Thoracic aorta (tissue), 2 donors: ENCODE measurements at regions not wholly inside any gene's neighbourhood (a gene's known extent, or its start where the extent isn't known, plus 50 kb on each side); places are given as distances from the start of the nearest gene placed in this dataset.

Experiments
- ATAC-seq: fragments of 150-250 bp; one replicate; pipeline ENCODE4 v1.8.0; 2017; ENCODE audit warnings: low read depth; ENCODE audit not compliant: insufficient number of reproducible peaks, low FRiP score
- DNase-seq: peaks from one replicate; pipeline ENCODE4 v3.0.0-alpha.2; 2020; ENCODE audit warnings: low spot score
- H3K27ac ChIP-seq, 2 donors: fragments of 200-600 bp; sonication (generic); 1 replicate in 1 of 2; 2 replicates in 1 of 2; pipeline ENCODE4 v1.5.1; 2016; ENCODE audit warnings: mild to moderate bottlenecking in 2 of 2, moderate library complexity in 2 of 2
- H3K27me3 ChIP-seq: fragments of 200-600 bp; sonication (generic); replicated peaks from 2 replicates; pipeline ENCODE4 v1.6.0; 2016; ENCODE audit warnings: mild to moderate bottlenecking; ENCODE audit not compliant: insufficient read depth
- H3K36me3 ChIP-seq: fragments of 200-600 bp; sonication (generic); one replicate; pipeline ENCODE4 v1.5.1; 2016
- H3K4me1 ChIP-seq, 2 donors: fragments of 200-600 bp; sonication (generic); 1 replicate in 1 of 2; 2 replicates in 1 of 2; pipeline versions ENCODE4 v1.5.1 to v1.6.0; 2016; ENCODE audit warnings: low read depth in 2 of 2, mild to moderate bottlenecking in 1 of 2; ENCODE audit not compliant: control insufficient read depth in 1 of 2
- H3K4me3 ChIP-seq: fragments of 200-600 bp; sonication (generic); 2 replicates; pipeline ENCODE4 v1.5.1; 2016; ENCODE audit warnings: mild to moderate bottlenecking
- H3K9me3 ChIP-seq: fragments of 200-600 bp; sonication (generic); 2 replicates; pipeline ENCODE4 v1.5.1; 2016
- TF ChIP-seq, protein P1 (sequence below): fragments of 200-600 bp; sonication (generic); IDR thresholded peaks from one replicate; pipeline ENCODE4 v1.5.1; 2019; ENCODE audit warnings: antibody characterized with exemption

DNA sequence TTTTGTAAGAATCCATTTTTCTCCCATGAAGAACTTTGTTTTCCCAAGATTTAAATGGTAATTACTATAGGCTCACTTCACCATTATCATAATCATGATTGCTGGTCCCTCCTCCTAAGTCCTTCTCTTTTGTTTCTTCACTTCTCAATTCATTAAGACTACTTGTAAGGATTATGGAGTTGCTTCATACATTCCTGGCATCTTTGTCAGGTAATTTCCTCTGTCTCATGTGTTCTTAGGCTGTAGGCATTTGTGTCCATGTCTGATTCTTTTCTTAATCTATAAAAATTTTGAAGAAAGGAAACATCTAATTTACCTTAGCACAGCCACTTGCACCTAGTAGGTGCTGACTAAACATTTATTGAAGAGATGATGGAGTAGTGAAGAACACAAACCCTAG is 79.9 kb upstream of the SATB1 start:
- Histone ChIP-seq H3K27ac (no peak overlapping the region), H3K27me3 (no peaks in the 10 kb centered on the region), H3K9me3 (no peaks in the 10 kb centered on the region), H3K36me3 (no peaks in the 10 kb centered on the region), H3K4me1 (no peaks in the 10 kb centered on the region), H3K4me3 (no peak overlapping the region)
- TF ChIP-seq, protein P1, sequence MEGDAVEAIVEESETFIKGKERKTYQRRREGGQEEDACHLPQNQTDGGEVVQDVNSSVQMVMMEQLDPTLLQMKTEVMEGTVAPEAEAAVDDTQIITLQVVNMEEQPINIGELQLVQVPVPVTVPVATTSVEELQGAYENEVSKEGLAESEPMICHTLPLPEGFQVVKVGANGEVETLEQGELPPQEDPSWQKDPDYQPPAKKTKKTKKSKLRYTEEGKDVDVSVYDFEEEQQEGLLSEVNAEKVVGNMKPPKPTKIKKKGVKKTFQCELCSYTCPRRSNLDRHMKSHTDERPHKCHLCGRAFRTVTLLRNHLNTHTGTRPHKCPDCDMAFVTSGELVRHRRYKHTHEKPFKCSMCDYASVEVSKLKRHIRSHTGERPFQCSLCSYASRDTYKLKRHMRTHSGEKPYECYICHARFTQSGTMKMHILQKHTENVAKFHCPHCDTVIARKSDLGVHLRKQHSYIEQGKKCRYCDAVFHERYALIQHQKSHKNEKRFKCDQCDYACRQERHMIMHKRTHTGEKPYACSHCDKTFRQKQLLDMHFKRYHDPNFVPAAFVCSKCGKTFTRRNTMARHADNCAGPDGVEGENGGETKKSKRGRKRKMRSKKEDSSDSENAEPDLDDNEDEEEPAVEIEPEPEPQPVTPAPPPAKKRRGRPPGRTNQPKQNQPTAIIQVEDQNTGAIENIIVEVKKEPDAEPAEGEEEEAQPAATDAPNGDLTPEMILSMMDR: no peak
- ATAC-seq (no peak), DNase-seq (no peak)

DNA sequence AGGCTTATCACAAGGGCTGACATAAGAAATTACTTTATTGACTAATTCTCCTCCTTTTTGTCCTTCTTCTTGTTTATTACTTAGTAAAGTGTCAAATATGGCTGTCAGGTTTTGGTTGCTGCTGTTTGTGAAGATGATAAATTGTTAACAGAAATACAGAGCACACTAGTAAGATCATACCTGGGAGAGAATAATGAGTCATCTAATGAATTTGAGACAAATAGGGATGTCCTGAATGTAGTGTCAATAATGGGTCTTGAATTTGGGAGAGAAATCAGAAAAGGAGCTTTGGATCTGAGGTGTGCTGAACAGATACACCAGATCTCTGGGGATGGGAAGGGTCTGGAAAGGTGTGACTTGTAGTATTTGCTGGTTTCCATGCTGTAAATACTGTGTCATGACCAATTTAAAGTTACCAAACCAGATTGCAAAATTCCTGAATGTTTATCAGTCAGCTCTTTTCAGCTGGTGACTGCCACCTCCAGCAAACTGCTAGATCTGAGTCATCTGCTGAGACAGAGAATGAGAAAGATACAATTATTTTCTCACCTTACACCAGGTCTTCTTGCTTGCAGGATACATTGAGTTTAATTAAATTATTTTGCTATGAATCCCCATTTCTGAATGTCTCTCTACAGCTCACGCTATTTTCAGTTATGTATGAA is 76.7 kb upstream of the SATB1 start:
- H3K9me3 ChIP-seq: no peaks in the 10 kb centered on the region
- ATAC-seq (no peak), DNase-seq (no peak)
- no peaks in the 10 kb centered on the region for H3K36me3 ChIP-seq
- no peaks in the 10 kb centered on the region for H3K27me3 ChIP-seq
- H3K4me1 ChIP-seq: no peaks in the 10 kb centered on the region
- TF ChIP-seq, protein P1: no peak
- H3K4me3 ChIP-seq: no peak overlapping the region
- H3K27ac ChIP-seq: no peak overlapping the region

- Histone ChIP-seq H3K9me3 (no peaks in the 10 kb centered on the region), H3K27me3 (no peaks in the 10 kb centered on the region), H3K4me1 (no peaks in the 10 kb centered on the region), H3K36me3 (no peaks in the 10 kb centered on the region), H3K4me3 (no peak overlapping the region), H3K27ac (no peak overlapping the region)
- no peak for ATAC-seq
- TF ChIP-seq, protein P1: no peak
- DNase-seq: no peak
Observed at GRCh38 chr3:18500322-18500721, 75.2 kb upstream of the SATB1 start.

GRCh38 chr3:18499301-18499700 is 74.2 kb upstream of the SATB1 start:
- Histone ChIP-seq H3K4me1 (no peaks in the 10 kb centered on the region), H3K27me3 (no peaks in the 10 kb centered on the region), H3K9me3 (no peaks in the 10 kb centered on the region), H3K27ac (no peak overlapping the region), H3K4me3 (no peak overlapping the region), H3K36me3 (no peaks in the 10 kb centered on the region)
- TF ChIP-seq, protein P1: no peak
- ATAC-seq (no peak), DNase-seq (no peak)

DNA sequence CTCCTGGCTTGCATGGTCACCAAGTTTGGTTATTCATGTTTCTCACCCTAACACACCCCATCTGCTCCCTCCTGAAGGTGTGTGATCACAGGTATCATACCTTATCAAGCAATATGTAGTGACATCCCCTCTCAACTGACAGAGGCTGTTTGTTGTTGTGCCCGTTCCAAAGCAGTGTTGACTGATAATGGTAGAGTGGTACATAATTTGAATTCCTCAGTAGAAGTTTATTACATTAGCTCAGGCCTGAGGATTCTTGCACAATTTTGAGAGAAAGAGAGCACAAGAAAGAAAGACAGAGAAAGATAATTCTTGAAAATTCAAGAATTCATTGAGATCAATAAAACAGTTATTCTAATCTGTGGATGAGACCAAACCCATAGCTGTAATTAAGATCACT is 69.1 kb upstream of the SATB1 start:
- DNase-seq: no peak
- TF ChIP-seq, protein P1: no peak
- H3K27me3 ChIP-seq: no peaks in the 10 kb centered on the region
- no peaks in the 10 kb centered on the region for H3K9me3 ChIP-seq
- no peaks in the 10 kb centered on the region for H3K36me3 ChIP-seq
- H3K27ac ChIP-seq: no peak overlapping the region
- ATAC-seq: no peak
- no peak overlapping the region for H3K4me3 ChIP-seq
- no peaks in the 10 kb centered on the region for H3K4me1 ChIP-seq
